NCI-H2107 treated with DMSO at 0.1 percent for 48 hours (cell line): ENCODE measurements at regions not wholly inside any gene's neighbourhood (a gene's known extent, or its start where the extent isn't known, plus 50 kb on each side); places are given as distances from the start of the nearest gene placed in this dataset.
A peak's percentile ranks its signal among the peaks of the same experiment; 100 is the strongest.
"Not testable (repeated sequence)": the region's sequence is repeated elsewhere in the genome, so short reads cannot be mapped to it uniquely, and the experiment has no call there.

Source experiments
- DNase-seq: peaks from one replicate; lab custom pipeline; 2025; ENCODE audit not compliant: unreplicated experiment; lab: John Stamatoyannopoulos, UW

- DNase-seq: peak; percentile 78
These were observed 70.0 kb downstream of the LMO4 start for GRCh38 chr1:87398641-87399040.

DNA sequence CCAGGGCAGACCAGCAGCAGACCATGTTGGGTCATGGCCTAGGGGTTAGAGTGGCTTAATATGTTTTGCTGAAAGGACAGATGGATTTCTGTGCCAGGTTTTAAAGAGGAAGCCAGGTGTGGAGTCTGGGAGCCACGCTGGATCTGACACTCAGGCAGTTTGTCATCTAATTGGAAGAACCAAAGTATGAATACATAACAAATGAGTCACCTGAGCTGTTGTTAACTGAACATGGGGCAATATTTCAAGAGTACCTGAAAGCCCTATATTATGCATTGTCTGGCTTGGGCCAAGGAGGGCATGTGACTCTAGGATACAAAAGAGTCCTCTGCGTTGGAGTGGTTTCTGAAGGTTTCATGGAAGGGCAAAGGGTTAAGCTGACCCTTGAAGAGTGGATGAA lies 70.6 kb downstream of the LMO4 start:
- DNase-seq: peak; percentile 96

- DNase-seq: peak; percentile 96
These were observed 71.0 kb downstream of the LMO4 start for GRCh38 chr1:87399701-87400100.

- DNase-seq: no peak
These were observed 72.1 kb downstream of the LMO4 start for GRCh38 chr1:87400813-87401212.

DNA sequence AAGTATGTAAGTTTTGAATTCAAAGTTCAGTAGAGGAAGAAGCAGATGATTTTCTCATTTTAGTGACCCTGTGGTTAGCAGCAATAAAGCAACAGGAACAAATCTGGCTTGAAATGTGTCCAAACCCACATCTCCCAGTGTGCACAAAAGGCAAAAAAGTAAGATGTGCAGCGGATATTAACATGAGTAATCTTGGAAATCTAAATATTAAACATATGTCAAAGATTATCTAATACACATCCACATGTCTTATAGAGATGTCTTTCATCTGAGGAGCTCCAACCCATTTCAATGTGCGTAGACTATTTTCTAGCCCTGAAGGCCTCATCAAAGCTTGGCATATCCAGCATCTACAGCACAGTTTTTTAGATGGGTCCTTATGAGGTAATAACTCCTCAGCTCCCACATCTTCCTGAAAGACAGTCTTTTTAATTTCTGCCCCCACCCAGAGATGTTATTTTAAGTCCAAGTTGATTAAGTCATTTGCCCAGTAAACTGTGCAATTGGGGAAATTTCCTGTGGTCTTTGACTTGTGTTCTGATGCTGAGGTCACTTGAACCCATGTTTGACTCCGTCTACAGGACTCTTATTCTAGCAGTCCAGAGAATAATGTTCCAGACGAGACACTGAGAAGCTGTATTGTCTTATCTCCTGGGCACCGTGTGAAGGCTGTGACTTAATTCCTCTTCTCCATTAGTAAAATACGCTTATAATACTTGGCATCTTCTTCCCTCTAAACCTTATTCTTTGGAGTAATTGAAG lies 73.7 kb downstream of the LMO4 start:
- no peak for DNase-seq

GRCh38 chr1:87403061-87403820 lies 74.6 kb downstream of the LMO4 start:
- no peak for DNase-seq

- DNase-seq: no peak
These were observed 75.6 kb downstream of the LMO4 start for GRCh38 chr1:87404296-87404695.

GRCh38 chr1:87408665-87409248 lies 80.1 kb downstream of the LMO4 start:
- DNase-seq: no peak

GRCh38 chr1:87410776-87411480 lies 82.2 kb downstream of the LMO4 start:
- DNase-seq: peak; percentile 88

- not testable (repeated sequence) for DNase-seq
These were observed 85.2 kb downstream of the LMO4 start for GRCh38 chr1:87413846-87414245.

DNA sequence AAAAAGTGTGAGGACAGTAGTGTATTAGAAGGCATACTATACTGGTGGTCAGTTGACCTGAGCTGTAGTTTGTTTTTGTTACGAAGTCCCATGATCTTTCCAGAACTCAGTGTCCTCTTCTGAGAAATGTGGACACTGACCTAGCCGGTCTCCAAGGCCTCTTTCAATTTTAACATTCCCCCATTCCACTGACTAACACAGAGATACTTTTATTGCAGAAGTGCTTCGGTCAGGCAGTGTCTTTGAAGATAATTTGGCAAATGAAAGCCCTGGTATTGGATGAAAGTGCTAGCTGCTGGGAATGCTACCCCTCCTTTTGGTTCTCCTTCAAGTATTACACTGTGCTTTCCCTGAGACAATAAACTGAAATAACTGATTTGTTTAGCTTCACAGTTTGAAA lies 89.4 kb downstream of the LMO4 start:
- DNase-seq: no peak

- no peak for DNase-seq
These were observed 93.1 kb downstream of the LMO4 start for GRCh38 chr1:87421809-87422208.

DNA sequence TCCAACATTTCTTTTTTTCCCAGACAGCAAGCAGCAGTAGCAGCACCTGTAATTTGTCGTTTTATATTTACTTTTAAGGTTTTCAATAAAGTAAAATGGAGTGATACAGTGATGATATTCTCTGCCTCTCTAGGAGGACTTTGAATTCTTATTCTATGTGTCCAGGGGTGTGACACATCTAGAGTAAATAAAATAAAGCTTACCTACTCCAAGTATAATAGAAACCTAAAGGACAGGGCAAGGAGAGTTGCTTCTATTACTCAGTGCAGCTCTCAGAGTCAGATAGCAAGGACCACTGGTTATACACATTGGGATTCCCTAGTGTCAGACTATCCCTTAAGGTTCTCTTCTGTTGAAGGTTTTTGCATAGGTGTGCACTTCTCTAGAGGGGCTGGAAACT lies 95.9 kb downstream of the LMO4 start:
- no peak for DNase-seq

GRCh38 chr1:87426463-87427249 lies 98.0 kb downstream of the LMO4 start:
- DNase-seq: no peak

DNA sequence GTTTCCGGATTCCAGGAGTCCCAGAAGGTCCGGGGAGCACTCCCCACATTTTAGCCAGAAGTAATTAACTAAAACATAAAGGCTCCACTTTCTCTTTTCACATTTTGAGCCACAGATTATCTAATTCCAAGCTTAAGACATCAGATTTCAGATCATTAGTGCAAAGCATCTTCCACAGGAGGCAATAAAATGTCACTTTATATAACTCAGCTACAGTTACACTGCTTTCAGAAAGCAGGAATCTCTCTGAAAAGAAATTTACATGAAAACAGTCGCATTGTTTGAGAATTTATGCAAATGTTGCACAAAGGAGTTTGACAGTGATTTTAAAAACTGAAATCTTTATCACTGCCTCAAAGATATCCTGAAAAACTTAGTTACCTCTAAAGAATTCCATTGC lies 99.7 kb downstream of the LMO4 start:
- no peak for DNase-seq

GRCh38 chr1:87428883-87429282 lies 100.2 kb downstream of the LMO4 start:
- DNase-seq: no peak

DNA sequence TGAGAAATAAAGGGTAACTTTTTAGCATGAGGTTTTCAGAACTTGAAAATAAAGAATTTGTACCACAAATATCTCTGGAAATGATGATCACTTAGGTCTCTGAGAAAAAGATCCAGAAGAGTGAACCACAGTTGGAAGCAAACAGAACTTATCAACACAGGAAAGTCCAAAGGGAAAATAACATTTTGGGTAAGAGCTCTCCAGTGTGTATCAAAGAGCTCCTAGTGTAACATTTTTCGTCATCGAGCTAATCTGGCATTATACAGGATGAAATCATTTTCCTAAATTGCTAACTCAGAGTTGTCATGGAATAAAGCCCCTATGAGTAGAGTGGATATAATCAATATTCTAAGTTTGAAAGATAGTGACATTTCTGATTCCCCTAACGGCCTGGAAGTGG lies 104.0 kb downstream of the LMO4 start:
- no peak for DNase-seq

DNA sequence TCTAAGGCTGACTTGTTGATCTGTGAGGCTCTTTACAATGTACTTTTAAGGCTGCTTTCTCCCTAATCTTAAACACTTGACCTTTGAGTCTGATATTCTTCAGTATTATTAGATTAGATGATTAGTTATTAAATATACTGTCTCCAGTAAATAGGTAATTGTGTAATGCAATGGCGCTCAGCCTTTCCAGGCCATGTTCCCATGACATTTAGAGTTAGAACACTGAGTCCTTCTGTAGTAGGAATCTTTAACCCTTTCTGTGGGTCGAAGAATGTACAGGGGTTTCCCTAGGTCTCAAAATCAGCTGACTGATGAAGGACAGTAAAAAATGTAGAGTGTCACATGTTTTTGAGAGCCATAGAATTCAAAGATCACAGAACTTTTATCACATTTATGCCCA lies 104.4 kb downstream of the LMO4 start:
- not testable (repeated sequence) for DNase-seq

DNA sequence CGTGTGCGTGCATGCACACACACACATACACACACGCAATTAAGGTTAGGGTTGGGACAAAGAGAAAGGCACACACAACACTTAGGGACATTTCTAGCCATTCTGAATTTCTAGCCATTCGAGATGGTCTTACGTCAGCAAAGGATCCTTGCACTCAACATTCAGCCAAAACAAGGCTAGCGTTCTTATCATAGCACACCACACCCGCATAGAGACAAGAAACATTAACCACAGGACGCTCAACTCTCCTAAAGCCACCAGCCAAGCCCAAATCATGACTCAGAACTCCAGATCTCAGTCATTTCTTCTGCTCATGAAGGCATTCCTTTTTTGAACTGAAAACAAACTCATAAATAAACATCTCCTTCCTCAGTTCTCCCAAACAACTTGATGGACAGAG lies 106.8 kb downstream of the LMO4 start:
- no peak for DNase-seq

GRCh38 chr1:87436115-87436514 lies 107.4 kb downstream of the LMO4 start:
- not testable (repeated sequence) for DNase-seq

- no peak for DNase-seq
These were observed 107.9 kb downstream of the LMO4 start for GRCh38 chr1:87436534-87436933.
